ENCODE measurements at regions not wholly inside any gene's neighbourhood (a gene's known extent, or its start where the extent isn't known, plus 50 kb on each side); places are given as distances from the start of the nearest gene placed in this dataset.
A peak's percentile ranks its signal among the peaks of the same experiment; 100 is the strongest.

DNA sequence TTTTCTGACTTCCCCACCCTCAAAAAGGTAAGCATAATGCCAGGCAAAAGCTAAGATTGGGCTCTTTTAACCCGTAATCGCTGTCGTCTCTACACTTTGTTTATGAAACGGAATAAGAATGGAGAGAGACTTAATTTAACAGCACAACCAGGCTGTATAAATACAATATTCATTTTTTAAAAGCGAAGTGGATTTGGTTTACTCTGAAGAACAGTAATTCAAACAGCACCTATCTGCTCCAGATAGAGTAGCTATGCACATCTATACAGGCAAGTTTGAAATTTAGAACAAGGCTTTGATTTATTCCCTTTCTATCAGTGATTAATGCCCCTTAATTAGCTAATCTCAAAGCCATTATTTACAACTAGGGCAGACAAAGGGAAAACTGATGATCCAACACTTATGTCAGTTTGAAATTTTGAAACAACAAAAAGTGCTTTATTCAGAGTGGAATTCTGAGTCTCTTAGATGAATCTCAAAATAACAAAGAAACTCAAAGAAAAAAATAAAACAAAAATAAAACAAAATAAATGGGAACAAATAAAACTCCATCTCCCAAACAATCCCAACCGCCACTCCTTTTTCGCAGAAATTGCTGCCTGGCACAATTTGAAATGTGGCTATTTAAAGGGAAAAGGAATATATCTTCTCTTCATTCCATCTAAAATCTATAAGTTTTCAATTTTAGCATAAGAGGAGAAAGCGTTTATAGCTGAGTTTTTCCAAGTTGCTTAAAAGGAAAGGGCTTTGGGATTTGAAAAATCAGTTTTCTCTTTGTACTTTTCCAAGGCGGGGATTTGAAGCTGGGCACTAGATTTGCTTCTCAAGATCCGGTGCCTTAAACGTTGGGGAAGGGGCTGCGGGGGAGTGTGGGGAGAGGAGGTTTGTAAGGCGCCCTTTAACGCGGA lies 298.6 kb downstream of the PARP8 start:
- no peak for DNase-seq (ENCODE audit: low spot score)

DNA sequence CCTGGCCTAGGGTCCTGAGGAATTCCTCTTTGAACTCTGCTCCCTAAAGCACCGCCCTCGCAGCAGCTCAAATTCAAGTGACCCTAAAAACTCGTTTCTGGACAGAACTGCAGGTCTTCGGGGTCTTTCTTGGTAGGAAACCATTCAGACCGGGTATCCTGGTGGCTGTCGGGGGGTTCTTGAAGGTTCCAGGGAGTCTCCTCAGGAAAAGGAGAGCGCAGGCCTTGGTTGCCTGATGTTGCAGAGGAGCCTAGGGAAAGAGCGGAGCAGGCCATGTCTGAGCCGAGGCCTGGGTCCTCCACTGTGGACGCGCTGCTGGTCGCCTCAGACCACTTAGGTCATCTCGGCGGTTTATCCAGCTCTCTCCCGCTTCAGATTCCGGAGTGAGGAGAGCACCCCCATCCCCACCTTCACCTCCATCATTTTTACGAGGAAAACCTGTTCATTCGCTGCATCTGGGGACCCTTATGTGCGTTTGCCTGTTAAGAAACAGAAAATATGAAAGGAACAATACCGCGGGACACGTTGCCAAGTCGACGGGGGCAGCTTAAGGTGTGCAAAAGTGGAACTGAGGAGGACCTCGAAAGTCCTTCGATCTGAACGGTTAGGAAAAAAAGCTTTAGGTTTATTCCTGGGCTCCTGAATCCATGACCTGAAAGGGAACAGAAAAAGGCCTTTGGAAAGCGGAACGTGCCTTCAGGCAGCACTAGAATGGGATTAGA lies 299.4 kb downstream of the PARP8 start:
- DNase-seq (ENCODE audit: low spot score), result no peak

DNA sequence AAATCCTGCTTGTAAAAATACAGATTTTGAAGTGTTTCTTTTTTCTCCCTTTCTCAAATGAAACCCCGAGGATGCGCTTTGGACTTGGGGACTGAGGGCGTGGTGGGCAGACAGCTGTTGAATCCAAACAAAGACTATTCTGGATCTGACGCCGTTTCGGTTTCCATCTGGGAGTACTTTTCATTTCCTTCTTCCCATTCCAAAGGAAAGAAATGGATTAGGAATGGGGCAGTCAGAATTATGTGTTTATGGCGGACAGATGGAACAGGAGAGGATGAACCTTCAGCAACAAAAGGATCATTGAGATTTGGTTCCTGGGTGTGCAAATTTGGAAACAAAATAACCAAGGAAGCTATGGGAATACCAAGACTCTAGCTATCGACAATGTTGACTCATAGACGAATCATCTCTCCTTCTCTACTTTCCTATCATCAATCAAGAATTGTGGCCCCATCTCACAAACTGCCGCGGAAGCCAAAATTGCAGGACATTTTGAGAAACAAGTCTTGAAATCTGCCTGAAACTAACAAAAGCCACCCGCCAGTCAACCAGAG lies 300.6 kb downstream of the PARP8 start:
- no peak for DNase-seq (ENCODE audit: low spot score)

DNA sequence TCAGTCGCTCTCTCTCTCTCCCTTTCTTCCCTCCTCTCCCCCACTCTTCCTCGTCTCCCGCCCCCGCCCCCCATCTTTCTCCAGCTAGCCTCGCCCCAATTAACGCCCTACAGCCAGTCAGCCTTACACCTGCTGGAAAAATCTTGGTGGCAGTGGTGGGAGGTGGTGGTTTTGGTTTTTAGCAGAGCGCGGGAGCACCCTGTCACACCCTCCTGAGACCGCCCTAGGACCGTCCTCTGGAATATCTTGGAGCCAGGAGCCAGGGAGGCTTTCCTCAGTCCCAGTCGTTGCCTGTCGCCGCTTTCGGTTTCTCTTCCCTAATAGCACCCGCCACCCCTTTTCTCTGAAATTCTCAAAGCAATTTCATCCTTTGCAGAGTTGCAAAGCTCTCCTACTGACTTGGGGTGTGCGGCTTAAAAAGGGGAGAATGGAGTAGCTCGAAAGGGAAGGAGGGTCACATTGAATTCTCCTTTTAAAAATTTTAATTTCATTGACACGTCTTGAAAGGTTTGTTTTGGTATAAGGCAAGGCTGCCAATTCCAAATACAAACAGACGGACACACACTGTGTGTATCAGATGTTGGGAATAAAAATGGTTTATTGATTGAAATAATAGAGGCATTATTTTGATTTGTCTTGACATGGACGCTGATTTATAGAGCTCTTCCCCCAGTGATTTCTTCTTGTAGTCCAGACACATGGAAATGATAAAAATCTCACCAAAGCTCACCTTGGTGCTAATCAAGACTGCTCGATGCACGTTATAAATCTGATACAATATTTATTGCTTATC lies 301.3 kb downstream of the PARP8 start:
- no peak for DNase-seq (ENCODE audit: low spot score)

DNA sequence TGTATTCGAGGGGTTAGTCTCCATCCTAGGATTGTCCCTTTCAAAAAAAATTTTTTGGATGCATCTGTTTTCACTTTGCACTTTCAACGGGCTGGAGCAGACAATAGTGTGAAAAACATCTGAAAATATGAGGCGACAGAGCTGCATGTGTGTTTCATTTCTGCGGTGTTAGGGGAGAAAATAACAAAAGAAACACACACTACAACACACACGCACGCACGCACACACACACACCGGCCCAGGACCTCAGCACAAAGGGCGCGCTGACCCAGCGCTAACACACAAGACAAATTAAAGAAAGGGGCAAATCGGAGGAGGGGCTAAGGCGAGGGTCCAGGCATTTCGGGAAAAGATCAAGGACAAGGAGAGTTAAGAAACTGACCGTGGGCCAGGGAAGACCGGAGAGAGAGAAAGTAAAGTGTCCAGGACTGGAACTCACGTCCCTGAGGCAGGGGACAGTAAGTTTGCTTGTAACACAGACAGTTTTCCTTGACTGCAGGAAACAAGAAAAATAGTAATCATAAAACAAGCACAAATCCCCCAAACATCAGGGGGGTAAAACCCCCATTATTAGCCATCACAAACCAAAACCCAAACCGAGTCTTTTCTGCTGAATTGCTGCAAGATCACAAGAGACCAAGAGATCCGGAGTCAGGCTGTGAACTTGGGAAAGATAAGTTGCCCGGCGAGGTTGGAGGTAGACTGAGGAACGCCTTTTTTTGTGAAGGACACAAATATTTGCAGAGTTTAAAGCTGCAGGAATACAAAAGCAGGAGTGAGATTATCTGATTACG lies 302.1 kb downstream of the PARP8 start:
- DNase-seq (ENCODE audit: low spot score), result no peak

DNA sequence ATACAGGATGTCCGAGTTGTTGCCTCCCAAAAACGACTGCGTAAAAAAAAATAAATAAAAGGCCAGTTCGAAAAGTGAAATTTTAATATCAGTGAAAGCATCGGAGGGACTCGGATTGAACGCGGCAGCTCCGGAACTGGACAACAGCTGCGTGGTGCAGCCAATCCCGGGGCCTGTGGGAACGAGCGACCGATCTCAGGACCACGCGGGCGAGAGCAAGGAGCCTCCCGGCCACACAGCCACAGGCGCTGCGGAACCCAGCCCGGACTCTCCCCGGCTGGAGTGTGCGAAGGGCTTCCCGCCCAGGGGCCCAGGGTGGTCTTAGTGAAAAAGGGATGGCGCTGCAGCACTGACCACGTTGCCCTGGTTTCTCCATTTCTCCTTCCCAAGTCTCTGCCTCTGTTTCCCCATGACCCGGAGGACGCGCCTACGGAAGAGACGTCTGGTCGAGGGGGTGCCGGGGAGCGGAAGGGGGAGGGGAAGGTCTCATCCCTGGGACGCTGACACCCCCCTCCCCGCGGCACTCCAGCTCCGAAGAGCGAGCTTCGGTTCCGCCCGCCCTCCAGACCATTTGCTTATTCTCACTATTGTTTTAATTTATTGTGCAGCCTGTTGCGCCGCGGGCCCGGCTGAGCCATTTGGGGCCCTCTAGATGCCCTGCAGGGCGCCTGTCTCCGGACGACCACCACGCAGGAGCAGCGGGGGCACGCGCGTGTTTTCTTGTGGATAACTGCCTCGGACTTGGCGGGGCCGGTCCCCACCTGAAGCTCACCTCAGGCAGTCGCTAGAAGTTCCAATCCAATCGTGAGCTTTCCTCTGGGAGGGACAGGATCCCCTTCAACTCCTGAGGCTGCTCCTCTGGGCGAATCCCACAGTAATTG lies 303.0 kb downstream of the PARP8 start:
- no peak for DNase-seq (ENCODE audit: low spot score)

DNA sequence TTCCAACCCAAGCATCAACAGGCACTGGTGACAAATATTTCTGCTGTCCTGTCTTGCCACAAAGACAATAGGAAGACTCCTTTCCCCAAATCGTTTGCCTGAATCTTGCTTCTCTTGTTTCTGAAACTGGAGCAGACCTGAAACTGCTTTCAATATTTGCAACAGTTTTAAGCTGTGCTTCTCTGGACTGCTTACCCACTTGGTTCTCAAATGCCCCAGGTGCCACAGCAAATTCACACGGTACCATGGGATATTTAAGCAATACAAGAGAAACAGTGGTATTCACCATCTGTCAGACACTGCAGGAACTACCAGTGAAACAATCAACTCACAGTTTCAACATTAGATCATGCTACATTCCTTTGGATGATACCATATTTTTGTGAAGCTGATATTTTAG lies 309.4 kb downstream of the PARP8 start:
- DNase-seq (ENCODE audit: low spot score), result no peak

DNA sequence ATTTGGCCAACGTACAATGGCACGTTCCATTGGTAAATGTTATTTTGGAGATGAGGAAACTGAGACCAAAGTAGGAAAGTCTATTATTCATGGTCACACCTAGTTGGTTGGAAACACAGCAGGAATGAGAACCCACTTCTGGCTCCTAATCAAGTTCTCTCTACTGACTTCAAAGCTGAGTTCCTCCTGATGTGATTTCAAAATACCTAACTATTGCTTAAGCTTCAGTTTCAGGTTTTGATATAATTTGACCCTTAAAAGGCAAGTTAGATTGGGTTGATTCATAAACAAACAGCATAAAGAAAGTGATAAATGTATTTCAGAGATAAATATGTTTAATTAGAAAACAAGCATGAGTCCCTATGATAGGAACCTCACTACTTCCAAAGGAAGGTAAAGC lies 312.5 kb downstream of the PARP8 start:
- DNase-seq (ENCODE audit: low spot score), result no peak

DNA sequence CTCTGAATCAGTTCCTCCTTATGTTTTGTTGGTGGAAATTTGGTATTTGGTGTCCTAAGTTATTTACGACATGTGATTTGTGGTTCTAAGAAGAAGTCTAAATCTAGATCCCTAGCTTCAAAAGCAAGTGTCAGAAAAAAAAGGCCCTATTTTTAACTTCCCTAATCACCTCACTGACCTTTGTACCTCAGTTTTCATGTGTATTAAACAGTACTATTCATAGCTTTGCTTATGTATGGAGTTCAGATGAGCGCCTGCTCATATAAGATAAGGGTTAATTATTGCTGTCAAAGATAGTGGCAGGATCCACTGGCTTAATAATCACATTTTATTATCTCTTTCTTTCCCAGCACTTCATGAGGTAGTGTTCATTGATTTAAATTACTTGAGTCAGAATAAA lies 318.2 kb downstream of the PARP8 start:
- DNase-seq (ENCODE audit: low spot score), result no peak

DNA sequence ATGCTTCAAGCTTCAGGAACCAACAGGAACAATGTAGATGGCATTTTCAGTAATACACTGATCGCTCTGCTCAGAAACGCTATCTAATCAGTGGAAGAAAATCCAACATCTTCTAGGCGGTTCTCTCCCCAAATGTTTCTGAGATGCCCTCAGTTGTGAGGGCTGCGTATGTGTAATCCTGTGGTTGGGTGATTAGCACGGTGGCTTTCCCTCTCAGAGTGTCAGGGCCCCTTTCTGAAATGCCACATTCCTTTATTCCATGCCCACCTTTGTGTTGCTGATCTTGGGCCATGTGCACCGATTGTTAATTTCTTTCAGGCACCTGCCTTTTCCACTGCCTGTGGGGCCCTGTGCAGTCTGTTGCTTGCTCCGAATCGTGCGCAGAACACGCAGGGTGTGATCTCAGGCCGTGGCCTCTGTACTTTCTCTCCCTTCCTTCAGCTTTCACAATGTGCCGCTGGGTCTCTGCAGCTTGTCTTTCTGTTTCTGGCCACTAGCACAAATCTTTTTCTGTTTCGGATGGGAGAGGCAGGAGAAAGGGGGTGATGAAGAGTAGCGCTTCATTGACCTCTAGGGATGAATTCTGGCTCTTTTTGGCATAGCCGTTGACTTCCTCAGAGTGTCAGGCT lies 324.0 kb downstream of the PARP8 start:
- DNase-seq (ENCODE audit: low spot score), result no peak

DNA sequence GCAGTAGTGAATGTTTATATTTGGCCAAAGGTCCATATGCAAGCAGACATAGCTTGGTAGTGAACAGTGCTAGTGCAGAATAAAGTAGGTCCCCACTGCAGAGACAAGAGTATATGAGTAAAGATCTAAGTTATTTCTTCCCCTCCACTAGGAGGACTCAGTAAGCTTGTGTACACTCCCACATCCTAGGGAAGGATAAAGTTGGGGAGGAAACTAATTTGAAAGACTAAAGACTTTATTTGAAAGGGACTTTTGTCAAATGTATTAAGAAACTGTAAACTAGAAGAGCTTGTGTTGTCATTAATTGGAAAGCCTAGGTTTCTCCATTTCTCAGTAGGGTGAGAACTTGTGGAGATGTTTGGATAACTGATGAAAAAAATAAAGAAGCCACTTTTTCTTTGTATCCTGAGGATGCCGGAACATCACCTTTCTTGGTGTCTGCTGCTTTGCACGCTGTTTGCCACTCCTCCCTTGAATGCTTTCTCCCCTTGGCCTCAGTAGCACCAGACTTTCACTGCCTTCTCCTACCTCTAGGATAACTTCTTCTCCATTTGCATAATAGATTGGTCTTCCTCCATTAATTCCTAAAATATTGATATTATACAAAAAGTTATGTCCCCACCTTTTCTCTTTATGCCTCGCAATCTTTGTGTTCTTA lies 329.0 kb downstream of the PARP8 start:
- DNase-seq (ENCODE audit: low spot score), result no peak

DNA sequence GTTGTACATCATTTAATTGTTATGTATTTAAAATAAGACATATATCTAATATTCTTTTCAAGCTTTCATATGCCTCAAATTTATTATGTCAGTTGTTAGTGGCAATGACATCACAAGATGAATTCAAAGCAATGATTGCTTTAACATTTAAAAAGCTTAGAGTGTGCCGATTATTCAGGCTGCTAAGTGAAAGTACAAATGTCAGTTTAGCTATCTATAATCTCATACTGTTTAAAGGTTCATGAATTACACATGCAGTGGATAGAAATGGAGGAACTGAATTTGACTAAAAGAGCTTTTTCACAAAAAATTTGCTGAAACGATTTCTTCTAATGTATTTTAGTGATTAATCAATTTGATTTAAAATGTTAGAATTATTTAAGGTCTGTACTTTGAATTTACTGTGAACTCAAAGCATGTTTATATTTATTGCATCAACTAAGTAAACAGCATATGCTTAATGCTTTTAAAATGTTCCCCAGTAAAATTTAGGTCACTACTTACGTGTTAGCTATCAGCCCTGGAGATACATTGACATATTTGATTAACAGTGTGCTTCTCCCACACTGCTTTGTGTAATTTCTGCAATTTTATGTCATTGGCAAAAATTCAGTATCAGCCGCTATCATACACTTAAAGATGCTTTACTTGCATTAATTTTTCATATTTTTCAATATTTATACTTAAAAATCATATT lies 334.9 kb downstream of the PARP8 start:
- DNase-seq (ENCODE audit: low spot score), result no peak

DNA sequence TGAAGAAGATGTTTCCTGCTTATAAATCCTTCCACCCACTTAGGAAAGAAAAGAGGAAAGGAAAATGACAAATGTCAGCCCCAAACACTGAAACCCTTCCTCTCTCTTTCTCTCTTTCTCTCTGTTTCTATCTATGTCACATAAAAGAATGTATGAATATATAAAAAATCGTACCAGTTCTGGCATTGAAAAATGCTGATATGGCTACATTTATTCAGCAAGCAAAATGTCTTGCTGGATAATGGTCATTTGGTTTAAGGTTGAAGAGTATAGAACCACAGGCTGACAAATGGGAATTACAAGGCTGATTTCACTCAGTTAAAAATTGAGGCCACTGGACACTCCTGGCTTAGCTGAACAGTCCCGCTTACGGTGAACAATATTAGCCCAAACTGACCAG lies 335.9 kb downstream of the PARP8 start:
- no peak for DNase-seq (ENCODE audit: low spot score)

DNA sequence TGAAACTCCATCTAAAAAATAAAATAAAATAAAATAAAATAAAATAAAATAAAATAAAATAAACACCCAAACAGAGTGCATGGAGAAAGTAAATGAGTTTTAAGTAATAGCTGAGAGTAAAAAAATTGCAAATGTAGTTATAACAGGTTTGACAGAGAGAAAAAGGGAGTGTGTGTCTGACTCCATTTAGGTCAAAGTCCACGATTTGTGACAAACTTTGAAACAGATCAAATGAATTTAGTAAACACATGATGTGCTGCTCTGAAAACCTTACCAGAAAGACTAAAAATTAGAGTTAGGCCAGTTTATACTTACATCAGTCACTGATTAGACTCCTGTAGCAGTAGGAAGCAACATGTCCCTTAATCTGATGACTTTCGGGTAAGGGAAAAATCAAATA lies 346.6 kb downstream of the PARP8 start:
- DNase-seq (ENCODE audit: low spot score), result no peak

DNA sequence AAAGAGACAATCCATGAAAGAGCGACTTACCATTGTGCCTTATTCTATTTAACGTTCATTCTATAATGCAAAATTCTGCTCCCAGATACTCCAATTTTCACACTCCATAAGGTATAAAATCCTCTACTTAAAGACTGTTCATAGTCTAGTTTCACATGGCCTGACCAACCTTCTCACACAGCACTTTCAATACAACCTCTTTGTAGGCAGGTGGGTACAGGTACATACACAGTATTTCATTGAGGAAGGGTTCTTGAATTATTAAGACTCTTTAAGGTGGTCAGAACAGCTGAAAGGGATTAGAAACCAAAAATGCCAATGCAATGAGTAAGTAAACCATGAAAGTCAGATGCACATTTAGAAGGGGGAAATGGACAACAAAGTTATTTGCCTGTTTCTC lies 352.0 kb downstream of the PARP8 start:
- peak; percentile 2 for DNase-seq (ENCODE audit: low spot score)

DNA sequence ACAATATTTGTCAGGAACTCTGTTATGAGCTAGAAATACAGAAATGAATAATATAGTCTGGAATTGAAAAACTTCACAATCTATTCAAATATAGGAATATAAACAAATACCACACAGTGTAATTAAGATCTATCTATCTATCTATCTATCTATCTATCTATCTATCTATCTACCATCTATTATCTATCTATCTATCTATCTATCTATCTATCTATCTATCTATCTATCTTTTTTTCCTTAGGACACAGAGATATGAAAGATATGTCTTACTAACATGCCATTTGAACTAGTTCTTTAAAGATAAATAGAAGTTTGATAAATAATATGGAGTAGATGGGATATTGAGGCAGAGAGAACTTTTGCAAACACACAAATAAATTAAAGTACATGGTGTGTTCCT lies 357.8 kb downstream of the PARP8 start:
- DNase-seq (ENCODE audit: low spot score), result no peak

DNA sequence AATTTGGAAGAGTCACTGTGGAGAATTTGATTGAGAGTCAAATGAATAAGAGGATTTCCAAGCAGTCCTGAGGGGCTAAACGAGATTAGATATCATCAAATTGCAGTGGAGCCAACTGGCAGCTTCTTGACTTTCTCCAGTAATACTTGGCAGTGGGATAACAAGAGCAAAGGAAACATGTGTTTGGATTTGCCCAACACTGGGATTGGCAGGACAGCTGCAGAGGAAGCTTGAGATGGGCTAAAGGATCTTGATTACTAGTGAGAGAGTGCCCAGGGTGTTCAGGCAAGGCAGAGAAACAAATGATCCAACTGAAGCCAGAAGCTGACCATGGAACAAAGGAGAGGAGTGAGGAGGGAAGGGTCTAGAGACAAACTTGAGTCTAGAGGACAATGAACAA lies 356.0 kb upstream of the ISL1 start:
- no peak for DNase-seq (ENCODE audit: low spot score)

DNA sequence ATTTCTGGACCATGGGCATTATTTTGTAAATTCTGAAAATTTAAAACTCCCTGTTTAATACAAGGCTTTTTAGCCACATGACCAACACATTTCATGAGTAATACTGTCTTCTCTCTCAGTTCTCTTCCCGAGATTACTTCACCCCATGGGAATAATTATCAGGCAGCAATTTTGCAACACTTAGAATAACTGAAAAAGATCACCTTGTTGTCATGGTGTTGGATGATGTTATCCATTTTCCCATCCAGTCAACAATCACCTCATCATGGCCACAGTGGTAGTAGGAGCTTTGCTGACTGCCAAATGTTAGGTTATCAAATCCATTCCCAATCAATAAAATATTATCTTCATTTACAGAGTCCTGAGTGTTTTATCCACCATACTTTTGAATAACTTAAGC lies 354.9 kb upstream of the ISL1 start:
- no peak for DNase-seq (ENCODE audit: low spot score)

DNA sequence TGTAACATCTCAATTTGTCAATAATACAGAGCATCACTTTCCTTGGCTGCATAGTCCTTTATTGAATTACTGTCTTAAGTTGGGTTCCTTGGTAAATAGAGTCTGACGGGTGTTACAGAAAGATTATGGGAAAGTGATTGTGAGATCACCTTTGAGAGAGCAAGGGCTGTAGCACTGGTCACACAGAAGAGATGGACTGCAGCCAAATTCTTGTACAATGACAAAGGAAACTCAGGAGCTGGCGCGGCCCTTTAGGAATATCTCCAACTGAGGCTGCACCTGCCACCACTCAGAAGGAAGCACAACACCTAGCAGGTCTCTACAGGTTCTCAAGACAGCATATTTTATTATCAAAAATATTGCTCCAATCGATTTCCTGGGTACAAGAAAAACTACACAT lies 350.0 kb upstream of the ISL1 start:
- DNase-seq (ENCODE audit: low spot score), result no peak
